Natural killer cell (primary cell): ENCODE measurements at regions not wholly inside any gene's neighbourhood (a gene's known extent, or its start where the extent isn't known, plus 50 kb on each side); places are given as distances from the start of the nearest gene placed in this dataset.
A peak's percentile ranks its signal among the peaks of the same experiment; 100 is the strongest.
"Not testable (repeated sequence)": the region's sequence is repeated elsewhere in the genome, so short reads cannot be mapped to it uniquely, and the experiment has no call there.

ENCODE experiments used
- ATAC-seq, 3 donors: fragments of 150-1000 bp in 2 of 3; fragments of 200-7000 bp in 1 of 3; cut with Tn5 transposase; 1 replicate in 1 of 3; 2 replicates in 2 of 3; pipeline ENCODE4 v1.10.0; 2021; ENCODE audit warnings: mild to moderate bottlenecking in 2 of 3, moderate library complexity in 2 of 3
- DNase-seq, 2 donors: peaks; one replicate each; pipeline versions ENCODE4 v3.0.0 to v3.0.0-alpha.2; 2013 to 2021; ENCODE audit warnings: mixed read lengths in 1 of 2
- H3K27ac ChIP-seq: one replicate; pipeline ENCODE4 v1.5.1; 2013; ENCODE audit warnings: mild to moderate bottlenecking, low read length
- H3K27me3 ChIP-seq: one replicate; pipeline ENCODE4 v1.6.1; 2013; ENCODE audit warnings: low read length; ENCODE audit not compliant: control insufficient read depth, insufficient read depth
- H3K36me3 ChIP-seq: one replicate; pipeline ENCODE4 v1.6.1; 2013; ENCODE audit warnings: low read length; ENCODE audit not compliant: control insufficient read depth, insufficient read depth
- H3K4me1 ChIP-seq: one replicate; pipeline ENCODE4 v1.6.1; 2013; ENCODE audit warnings: low read length; ENCODE audit not compliant: control insufficient read depth, insufficient read depth
- H3K4me3 ChIP-seq: one replicate; pipeline ENCODE4 v1.5.1; 2013; ENCODE audit warnings: low read length
- H3K9me3 ChIP-seq: one replicate; pipeline ENCODE4 v1.6.1; 2013; ENCODE audit warnings: low read length; ENCODE audit not compliant: control insufficient read depth, insufficient read depth
- H3K27ac Mint-ChIP-seq, 2 donors: one replicate each; pipeline ENCODE4 v1.8.0; 2022; ENCODE audit warnings: mild to moderate bottlenecking in 2 of 2, mixed read lengths in 2 of 2, moderate library complexity in 1 of 2
- H3K27me3 Mint-ChIP-seq, 2 donors: one replicate each; pipeline ENCODE4 v1.8.0; 2022; ENCODE audit warnings: low read depth in 2 of 2, mixed read lengths in 2 of 2
- H3K36me3 Mint-ChIP-seq: one replicate; pipeline ENCODE4 v1.8.0; 2022; ENCODE audit warnings: mixed read lengths
- H3K4me1 Mint-ChIP-seq, 2 donors: one replicate each; pipeline ENCODE4 v1.8.0; 2022; ENCODE audit warnings: mixed read lengths in 2 of 2
- H3K4me3 Mint-ChIP-seq: one replicate; pipeline ENCODE4 v1.8.0; 2022; ENCODE audit warnings: mild to moderate bottlenecking, moderate library complexity, mixed read lengths
- H3K9me3 Mint-ChIP-seq, 2 donors: one replicate each; pipeline ENCODE4 v1.8.0; 2022; ENCODE audit warnings: mixed read lengths in 2 of 2
- CTCF ChIP-seq: fragments of 200-600 bp; IDR thresholded peaks from one replicate; pipeline ENCODE4 v1.8.0; 2022; ENCODE audit warnings: antibody characterized with exemption
- WGBS: methylation state at CpG from one replicate; pipeline ENCODE4 v1.1.7; 2013; ENCODE audit warnings: missing lambda C conversion rate; ENCODE audit not compliant: insufficient coverage; 5-methylcytosine and 5-hydroxymethylcytosine counted together
- intact Hi-C: fragments of 100-400 bp; cut with micrococcal nuclease; formaldehyde crosslinking; loops from one replicate; pipeline ENCODE4 v1.14.2; 2022

- Histone ChIP-seq H3K27me3 (no peaks in the 10 kb centered on the region), H3K27ac (no peak overlapping the region), H3K36me3 (no peaks in the 10 kb centered on the region), H3K4me3 (no peak overlapping the region), H3K4me1 (no peaks in the 10 kb centered on the region), H3K9me3 (peaks cover 2% of the 10 kb centered on the region)
- peaks cover 5 to 16% of the 10 kb centered on the region in 2 donors for H3K9me3 Mint-ChIP-seq
- TF ChIP-seq CTCF = no peak
- no CpG with 5 or more reads among the region's 1 CpG for WGBS
- no peak overlapping the region for H3K27ac Mint-ChIP-seq
- no peak for ATAC-seq
- no peak overlapping the region for H3K4me3 Mint-ChIP-seq
- no peak for DNase-seq
- H3K27me3 Mint-ChIP-seq = no peaks in the 10 kb centered on the region
- H3K4me1 Mint-ChIP-seq = no peaks in the 10 kb centered on the region
- peaks cover 16% of the 10 kb centered on the region for H3K36me3 Mint-ChIP-seq
- intact Hi-C loops = loop anchor here (10.0 kb wide), 1 partner anchor 55 kb away; no protein-coding TSS in a partner anchor
These were observed 93.2 kb downstream of the ZNF680 start for GRCh38 chr7:64469673-64470072.

GRCh38 chr7:64465551-64465950 is 97.3 kb downstream of the ZNF680 start:
- WGBS = 82% methylated on average over 1 of the region's 1 CpG

GRCh38 chr7:64463636-64464375 is 99.1 kb downstream of the ZNF680 start:
- no peaks in the 10 kb centered on the region for H3K4me1 ChIP-seq
- DNase-seq (peak in 1 of 2 donors; percentile 35), ATAC-seq (peak in 2 of 3 donors; percentile 73 to 99)
- Mint-ChIP-seq H3K4me1 (no peaks in the 10 kb centered on the region), H3K9me3 (peaks cover 6 to 13% of the 10 kb centered on the region in 2 donors), H3K27me3 (no peaks in the 10 kb centered on the region), H3K36me3 (peaks cover 8% of the 10 kb centered on the region), H3K27ac (no peak overlapping the region), H3K4me3 (peak overlapping the region; percentile 72)
- intact Hi-C loops = loop anchor here (10.0 kb wide), 1 partner anchor 49 kb away; no protein-coding TSS in a partner anchor
- no peak overlapping the region for H3K4me3 ChIP-seq
- peaks cover 7% of the 10 kb centered on the region for H3K9me3 ChIP-seq
- 79% methylated on average over 37 of the region's 38 CpGs for WGBS
- H3K27ac ChIP-seq = no peak overlapping the region
- TF ChIP-seq CTCF = no peak
- H3K36me3 ChIP-seq = no peaks in the 10 kb centered on the region
- no peaks in the 10 kb centered on the region for H3K27me3 ChIP-seq

More at GRCh38 chr7:64465551-64465950, 97.3 kb downstream of the ZNF680 start:
- peaks cover 16% of the 10 kb centered on the region for H3K36me3 Mint-ChIP-seq
- no peak for TF ChIP-seq CTCF
- intact Hi-C loops = loop anchor here (10.0 kb wide), 1 partner anchor 51 kb away; no protein-coding TSS in a partner anchor
- Histone ChIP-seq H3K9me3 (peaks cover 7% of the 10 kb centered on the region), H3K4me1 (no peaks in the 10 kb centered on the region), H3K4me3 (no peak overlapping the region), H3K36me3 (no peaks in the 10 kb centered on the region), H3K27ac (no peak overlapping the region), H3K27me3 (no peaks in the 10 kb centered on the region)
- no peak for ATAC-seq
- no peak overlapping the region for H3K4me3 Mint-ChIP-seq
- H3K9me3 Mint-ChIP-seq = peaks cover 5 to 19% of the 10 kb centered on the region in 2 donors
- H3K27ac Mint-ChIP-seq = no peak overlapping the region
- no peaks in the 10 kb centered on the region for H3K4me1 Mint-ChIP-seq
- DNase-seq = no peak
- no peaks in the 10 kb centered on the region for H3K27me3 Mint-ChIP-seq

- not testable (repeated sequence) for H3K27me3 ChIP-seq, ATAC-seq, H3K27ac ChIP-seq, H3K4me3 ChIP-seq, H3K36me3 ChIP-seq, H3K27me3 Mint-ChIP-seq, H3K4me3 Mint-ChIP-seq, H3K36me3 Mint-ChIP-seq, H3K27ac Mint-ChIP-seq, H3K4me1 ChIP-seq, DNase-seq, H3K9me3 ChIP-seq, H3K4me1 Mint-ChIP-seq
- H3K9me3 Mint-ChIP-seq = peaks cover 8 to 16% of the 10 kb centered on the region in 2 donors
- intact Hi-C loops = loop anchor here (10.0 kb wide), 1 partner anchor 45 kb away; no protein-coding TSS in a partner anchor
- 85% methylated on average over 4 of the region's 5 CpGs for WGBS
These were observed 103.0 kb downstream of the ZNF680 start for GRCh38 chr7:64459858-64460257.
